CD8-positive, alpha-beta memory T cell (primary cell): ENCODE measurements at regions not wholly inside any gene's neighbourhood (a gene's known extent, or its start where the extent isn't known, plus 50 kb on each side); places are given as distances from the start of the nearest gene placed in this dataset.

ENCODE experiments used
- CTCF ChIA-PET: fragments of 350-600 bp; sonication (Branson Sonifier 250); formaldehyde crosslinking; loops from one replicate; lab custom pipeline; 2021; ENCODE audit warnings: antibody characterized with exemption; lab: Charles Lee
- POLR2A ChIA-PET: fragments of 350-600 bp; sonication (Branson Sonifier 250); formaldehyde crosslinking; loops from one replicate; lab custom pipeline; 2021; ENCODE audit warnings: antibody characterized with exemption; lab: Charles Lee
- DNase-seq, 5 donors: peaks; one replicate each; pipeline versions ENCODE4 v3.0.0 to v3.0.0-alpha.2; 2020 to 2022; ENCODE audit warnings: mixed read lengths in 1 of 5
- H3K27ac ChIP-seq: one replicate; pipeline ENCODE4 v1.7.0; 2013; ENCODE audit warnings: low read depth, mild to moderate bottlenecking, low read length, moderate library complexity
- H3K27me3 ChIP-seq: 2 replicates; pipeline ENCODE4 v1.7.0; 2013; ENCODE audit warnings: low read length, mild to moderate bottlenecking; ENCODE audit not compliant: insufficient read depth, poor library complexity, severe bottlenecking
- H3K36me3 ChIP-seq: 2 replicates; pipeline ENCODE4 v1.7.0; 2013; ENCODE audit warnings: mild to moderate bottlenecking, low read length, moderate library complexity; ENCODE audit not compliant: insufficient read depth
- H3K4me1 ChIP-seq: 2 replicates; pipeline ENCODE4 v1.7.0; 2013; ENCODE audit warnings: mild to moderate bottlenecking, low read length, moderate library complexity; ENCODE audit not compliant: insufficient read depth
- H3K4me3 ChIP-seq: 2 replicates; pipeline ENCODE4 v1.7.0; 2013; ENCODE audit warnings: mild to moderate bottlenecking, low read length
- H3K9me3 ChIP-seq: 2 replicates; pipeline ENCODE4 v1.7.0; 2013; ENCODE audit warnings: mild to moderate bottlenecking, low read length
- H3K27ac Mint-ChIP-seq, 8 donors: one replicate each; pipeline ENCODE4 v1.8.0; 2020 to 2021; ENCODE audit warnings: mixed read lengths in 8 of 8, mild to moderate bottlenecking in 6 of 8, inconsistent platforms in 3 of 8, moderate library complexity in 3 of 8
- H3K27me3 Mint-ChIP-seq, 2 donors: one replicate each; pipeline ENCODE4 v1.8.0; 2020 to 2021; ENCODE audit warnings: mixed read lengths in 2 of 2, mild to moderate bottlenecking in 1 of 2, moderate library complexity in 1 of 2
- H3K36me3 Mint-ChIP-seq, 3 donors: one replicate each; pipeline ENCODE4 v1.8.0; 2020 to 2021; ENCODE audit warnings: mixed read lengths in 3 of 3, inconsistent platforms in 1 of 3, mild to moderate bottlenecking in 1 of 3
- H3K4me1 Mint-ChIP-seq, 3 donors: one replicate each; pipeline ENCODE4 v1.8.0; 2020 to 2021; ENCODE audit warnings: mixed read lengths in 3 of 3, inconsistent platforms in 1 of 3, mild to moderate bottlenecking in 1 of 3
- H3K4me3 Mint-ChIP-seq, 7 donors: one replicate each; pipeline ENCODE4 v1.8.0; 2020 to 2021; ENCODE audit warnings: mixed read lengths in 7 of 7, mild to moderate bottlenecking in 6 of 7, moderate library complexity in 4 of 7, inconsistent platforms in 2 of 7
- H3K9me3 Mint-ChIP-seq, 5 donors: one replicate each; pipeline ENCODE4 v1.8.0; 2020 to 2022; ENCODE audit warnings: mixed read lengths in 5 of 5, mild to moderate bottlenecking in 3 of 5, moderate library complexity in 2 of 5, inconsistent platforms in 1 of 5

DNA sequence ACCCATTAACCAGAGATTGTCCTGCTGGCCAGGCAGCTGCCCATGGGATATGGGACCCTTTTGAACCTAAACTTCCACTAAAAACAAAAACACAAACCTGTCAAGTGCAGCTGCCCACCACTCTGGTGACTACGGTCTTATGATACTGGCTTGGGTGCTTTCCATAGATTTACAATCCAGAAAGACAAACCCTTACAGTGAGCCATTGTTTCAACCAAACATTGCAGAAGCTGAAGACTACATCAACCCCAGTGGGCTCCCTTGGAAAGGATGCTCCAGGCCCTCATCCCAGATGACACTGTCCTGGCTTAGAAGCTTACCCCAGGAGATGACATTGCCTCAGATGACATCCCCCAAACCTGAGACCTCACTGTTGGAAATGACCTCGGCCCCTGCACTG lies 56.9 kb upstream of the WNT11 start:
- no peaks in the 10 kb centered on the region for H3K9me3 Mint-ChIP-seq
- H3K4me3 Mint-ChIP-seq, result no peak overlapping the region
- H3K4me1 ChIP-seq, result no peaks in the 10 kb centered on the region
- POLR2A ChIA-PET, result no interaction called here
- peaks cover 3 to 7% of the 10 kb centered on the region in 2 donors for H3K27me3 Mint-ChIP-seq
- DNase-seq, result peak in 1 of 5 donors; percentile 10
- H3K36me3 ChIP-seq, result no peaks in the 10 kb centered on the region
- CTCF ChIA-PET, result no interaction called here
- no peak overlapping the region for H3K4me3 ChIP-seq
- H3K36me3 Mint-ChIP-seq, result no peaks in the 10 kb centered on the region
- H3K4me1 Mint-ChIP-seq, result no peaks in the 10 kb centered on the region
- no peak overlapping the region for H3K27ac ChIP-seq
- no peak overlapping the region for H3K27ac Mint-ChIP-seq
- no peaks in the 10 kb centered on the region for H3K9me3 ChIP-seq
- no peaks in the 10 kb centered on the region for H3K27me3 ChIP-seq

- no peak overlapping the region for H3K4me3 ChIP-seq
- ChIA-PET POLR2A (no interaction called here), CTCF (interaction anchor here (1.3 kb wide), 1 partner anchor 60 kb away, joined by 3 read pairs; no protein-coding TSS in a partner anchor)
- no peaks in the 10 kb centered on the region for H3K27me3 ChIP-seq
- H3K4me1 ChIP-seq, result no peaks in the 10 kb centered on the region
- no peak overlapping the region for H3K27ac ChIP-seq
- H3K4me3 Mint-ChIP-seq, result no peak overlapping the region
- H3K36me3 ChIP-seq, result no peaks in the 10 kb centered on the region
- DNase-seq, result peak in 1 of 5 donors; percentile 35
- no peaks in the 10 kb centered on the region for H3K36me3 Mint-ChIP-seq
- no peak overlapping the region for H3K27ac Mint-ChIP-seq
- no peaks in the 10 kb centered on the region for H3K9me3 ChIP-seq
- H3K9me3 Mint-ChIP-seq, result no peaks in the 10 kb centered on the region
- H3K27me3 Mint-ChIP-seq, result peaks cover 3 to 7% of the 10 kb centered on the region in 2 donors
- no peaks in the 10 kb centered on the region for H3K4me1 Mint-ChIP-seq
Measured at GRCh38 chr11:76260296-76260925, 54.1 kb upstream of the WNT11 start.

GRCh38 chr11:76259299-76259908 lies 53.1 kb upstream of the WNT11 start:
- CTCF ChIA-PET, result interaction anchor here (1.2 to 1.3 kb wide), 3 partner anchors 14 to 61 kb away, joined by 3 read pairs; no protein-coding TSS in a partner anchor
- Histone ChIP-seq H3K36me3 (no peaks in the 10 kb centered on the region), H3K27me3 (no peaks in the 10 kb centered on the region), H3K4me1 (no peaks in the 10 kb centered on the region), H3K27ac (no peak overlapping the region), H3K4me3 (no peak overlapping the region), H3K9me3 (no peaks in the 10 kb centered on the region)
- Mint-ChIP-seq H3K36me3 (no peaks in the 10 kb centered on the region), H3K4me1 (no peaks in the 10 kb centered on the region), H3K27me3 (peaks cover 3 to 7% of the 10 kb centered on the region in 2 donors), H3K27ac (peak overlapping the region in 1 of 8 donors; percentile 75), H3K9me3 (no peaks in the 10 kb centered on the region), H3K4me3 (no peak overlapping the region)
- no peak for DNase-seq
- POLR2A ChIA-PET, result no interaction called here

DNA sequence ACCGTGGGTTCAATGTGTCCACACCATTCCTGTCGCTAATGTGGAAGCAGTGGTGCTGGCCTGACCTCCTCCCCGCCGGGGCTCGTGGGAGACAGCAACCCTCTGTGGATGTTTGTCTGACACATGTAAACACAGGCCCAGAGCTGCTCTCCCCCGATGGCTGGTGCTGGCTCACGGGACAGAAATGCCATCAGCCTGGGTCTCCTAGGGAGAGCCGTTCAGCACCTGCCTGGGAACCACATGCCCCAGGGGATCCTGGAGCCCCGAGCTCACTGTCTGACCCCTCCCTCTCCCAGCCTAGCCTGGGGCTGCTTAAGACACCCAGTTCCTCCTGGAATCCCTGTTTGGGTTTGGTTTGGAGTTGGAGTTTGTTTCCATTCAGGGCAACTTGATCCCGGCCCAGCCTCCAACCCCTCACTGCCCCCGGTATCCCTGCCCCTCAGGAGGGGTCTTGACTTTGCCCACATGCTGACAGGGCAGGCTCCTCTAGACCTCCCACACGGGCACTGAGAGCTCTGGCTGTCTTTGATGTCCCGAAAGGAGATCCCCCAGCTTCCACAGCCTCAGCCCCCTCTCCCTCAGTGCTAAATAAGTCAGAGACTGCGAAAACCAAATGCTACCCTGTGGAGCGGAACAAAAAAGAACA lies 50.9 kb upstream of the WNT11 start:
- no peaks in the 10 kb centered on the region for H3K4me1 Mint-ChIP-seq
- H3K27me3 Mint-ChIP-seq, result peaks cover 5 to 11% of the 10 kb centered on the region in 2 donors
- no peaks in the 10 kb centered on the region for H3K27me3 ChIP-seq
- no peak overlapping the region for H3K27ac ChIP-seq
- H3K4me3 ChIP-seq, result no peak overlapping the region
- no peaks in the 10 kb centered on the region for H3K36me3 Mint-ChIP-seq
- no peak overlapping the region for H3K27ac Mint-ChIP-seq
- DNase-seq, result peak in 1 of 5 donors; percentile 17
- H3K9me3 Mint-ChIP-seq, result no peaks in the 10 kb centered on the region
- no peaks in the 10 kb centered on the region for H3K9me3 ChIP-seq
- POLR2A ChIA-PET, result no interaction called here
- CTCF ChIA-PET, result interaction anchor here (1.0 kb wide), 1 partner anchor 13 kb away, joined by 3 read pairs; no protein-coding TSS in a partner anchor
- H3K4me3 Mint-ChIP-seq, result no peak overlapping the region
- no peaks in the 10 kb centered on the region for H3K4me1 ChIP-seq
- no peaks in the 10 kb centered on the region for H3K36me3 ChIP-seq

DNA sequence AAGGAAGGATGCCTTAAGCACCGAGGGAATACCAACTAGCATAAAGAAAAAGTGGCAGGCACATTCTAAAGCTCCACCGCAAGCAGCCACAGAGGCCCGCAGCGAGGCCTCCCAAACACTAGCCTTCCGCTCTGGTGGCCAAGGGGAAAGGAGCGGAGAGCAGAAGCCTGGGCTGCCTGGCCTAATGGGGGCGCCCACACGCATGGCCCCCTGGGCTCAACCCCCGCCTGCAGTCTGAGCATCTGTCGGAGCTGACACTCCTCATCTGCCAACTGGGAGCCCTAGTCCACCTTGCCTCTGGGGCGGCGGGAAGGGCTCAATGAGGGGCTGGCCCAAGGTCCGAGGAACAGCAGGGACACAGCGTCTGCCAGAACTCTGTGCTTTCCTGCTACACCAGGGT lies 50.1 kb upstream of the WNT11 start:
- CTCF ChIA-PET, result interaction anchor here (0.7 to 1.0 kb wide), 2 partner anchors 14 to 472 kb away, joined by 3 read pairs; no protein-coding TSS in a partner anchor
- Histone ChIP-seq H3K9me3 (no peaks in the 10 kb centered on the region), H3K4me3 (no peak overlapping the region), H3K36me3 (no peaks in the 10 kb centered on the region), H3K27me3 (no peaks in the 10 kb centered on the region), H3K27ac (no peak overlapping the region), H3K4me1 (no peaks in the 10 kb centered on the region)
- Mint-ChIP-seq H3K4me3 (no peak overlapping the region), H3K27ac (no peak overlapping the region), H3K9me3 (no peaks in the 10 kb centered on the region), H3K27me3 (peaks cover 6 to 19% of the 10 kb centered on the region in 2 donors), H3K4me1 (no peaks in the 10 kb centered on the region), H3K36me3 (no peaks in the 10 kb centered on the region)
- POLR2A ChIA-PET, result no interaction called here
- DNase-seq, result no peak
